Muscle of arm (tissue), 1 donor: ENCODE measurements at regions not wholly inside any gene's neighbourhood (a gene's known extent, or its start where the extent isn't known, plus 50 kb on each side); places are given as distances from the start of the nearest gene placed in this dataset.
"Not testable (repeated sequence)": the region's sequence is repeated elsewhere in the genome, so short reads cannot be mapped to it uniquely, and the experiment has no call there.

Experiments used
- DNase-seq: peaks from one replicate; pipeline ENCODE4 v3.0.0-alpha.2; 2013

DNA sequence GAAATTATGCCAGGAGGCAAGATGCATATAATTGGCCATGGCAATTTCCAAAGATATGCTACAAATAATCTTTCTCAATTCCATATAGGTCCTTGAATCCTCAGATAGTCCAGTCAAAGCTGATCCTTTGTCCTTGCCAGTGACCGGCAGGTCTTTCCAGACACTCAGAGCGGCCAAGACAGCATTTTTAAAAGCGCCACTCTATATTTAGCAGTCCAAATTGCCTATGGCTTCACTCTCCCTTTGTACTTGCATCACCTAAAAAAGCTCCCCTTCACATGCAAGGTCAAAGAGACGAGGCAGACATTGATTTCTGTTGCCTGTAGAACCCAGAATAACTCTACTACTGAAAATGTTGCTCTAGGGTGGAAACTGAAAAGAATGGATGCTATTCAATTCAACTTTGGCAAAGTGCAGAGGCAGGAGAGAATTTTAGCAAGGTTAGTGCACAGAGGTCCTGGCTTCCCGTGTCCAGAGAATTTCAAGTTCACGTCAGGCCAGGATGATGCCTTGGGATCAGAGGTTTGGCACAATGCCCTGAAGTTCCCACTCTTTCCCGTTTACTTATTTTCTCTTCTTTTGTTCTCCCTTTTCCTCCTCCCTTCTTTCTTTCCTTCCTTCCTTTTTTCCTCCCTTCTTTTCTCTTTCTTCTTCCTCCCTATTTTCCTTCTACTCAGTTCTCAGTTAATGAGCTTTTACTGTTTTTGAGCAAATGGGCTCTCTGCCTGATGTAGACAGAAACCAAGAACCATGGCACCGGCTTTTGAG is 108.5 kb downstream of the KCNK1 start:
- DNase-seq, result no peak

GRCh38 chr1:233723387-233723786 is 109.5 kb downstream of the KCNK1 start:
- no peak for DNase-seq

DNA sequence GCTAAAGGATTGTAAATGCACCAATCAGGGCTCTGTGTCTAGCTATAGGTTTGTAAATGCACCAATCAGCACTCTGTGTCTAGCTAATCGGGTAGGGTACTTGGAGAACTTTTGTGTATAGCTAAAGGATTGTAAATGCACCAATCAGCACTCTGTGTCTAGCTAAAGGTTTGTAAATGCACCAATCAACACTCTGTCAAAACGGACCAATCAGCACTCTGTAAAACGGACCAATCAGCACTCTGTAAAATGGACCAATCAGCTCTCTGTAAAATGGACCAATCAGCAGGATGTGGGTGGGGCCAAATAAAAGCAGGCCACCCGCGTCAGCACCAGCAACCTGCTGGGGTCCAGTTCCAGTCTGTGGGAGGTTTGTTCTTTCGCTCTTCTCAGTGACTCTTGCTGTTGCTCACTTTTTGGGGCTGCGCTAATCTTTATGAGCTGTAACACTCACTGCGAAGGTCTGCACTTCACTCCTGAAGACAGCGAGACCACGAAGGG is 110.3 kb downstream of the KCNK1 start:
- DNase-seq, result not testable (repeated sequence)

DNA sequence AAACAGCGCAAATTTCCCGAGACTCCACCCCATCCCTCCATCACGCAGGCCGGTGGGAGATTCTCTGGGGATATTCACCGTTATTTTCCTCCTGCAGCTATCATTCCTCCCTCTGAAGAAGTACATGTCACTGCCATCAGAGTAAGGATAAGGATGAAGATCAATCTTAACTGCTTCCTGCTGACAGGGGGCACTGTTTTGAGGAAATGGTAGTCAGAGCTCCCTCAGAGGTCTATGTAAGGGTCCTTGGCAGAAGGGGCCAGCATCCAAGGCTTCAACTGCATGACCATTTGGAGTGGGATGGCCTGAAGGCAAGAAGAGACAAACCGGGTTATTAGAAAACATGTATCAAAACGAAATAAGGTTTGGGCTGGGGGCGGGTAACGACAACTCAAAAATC is 111.5 kb downstream of the KCNK1 start:
- no peak for DNase-seq

DNA sequence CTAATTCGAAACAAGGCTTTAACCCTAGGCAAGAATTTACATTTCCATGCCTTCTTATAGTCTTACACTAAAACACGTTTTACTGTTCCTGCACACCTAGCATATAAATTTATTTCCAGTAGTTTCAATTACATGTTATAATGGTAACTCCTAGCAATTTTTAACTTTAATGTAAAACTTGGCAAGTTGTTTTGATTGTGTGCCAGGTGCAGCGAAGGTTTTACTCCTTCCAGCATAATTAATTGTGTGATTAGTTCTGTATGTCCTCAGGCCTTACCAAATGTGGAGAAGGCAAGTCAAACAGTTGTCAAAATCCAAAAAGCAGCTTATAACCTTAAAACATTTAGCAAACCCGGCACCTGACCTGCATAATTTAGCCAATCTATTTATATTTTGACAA is 114.8 kb downstream of the KCNK1 start:
- DNase-seq, result no peak

DNA sequence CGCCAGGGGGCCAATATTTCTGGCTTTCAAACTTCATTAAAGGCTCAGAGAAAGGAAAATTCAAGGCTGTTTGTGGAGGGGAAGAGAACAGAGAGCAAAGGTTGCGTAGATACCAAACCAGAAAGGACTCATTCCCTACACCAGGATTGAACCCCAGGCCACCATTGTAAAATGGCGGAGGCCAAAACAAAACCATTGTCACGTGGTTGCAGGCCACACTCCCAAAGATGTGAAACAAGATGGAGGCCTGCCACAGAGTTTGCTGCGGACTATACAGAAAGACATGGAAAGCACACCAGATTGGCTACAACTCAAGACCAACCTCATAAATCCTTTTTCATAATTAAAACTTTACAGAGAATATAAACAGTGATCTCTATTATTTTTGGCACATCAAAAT is 116.5 kb downstream of the KCNK1 start:
- no peak for DNase-seq

GRCh38 chr1:233730809-233731208 is 116.9 kb downstream of the KCNK1 start:
- no peak for DNase-seq

DNA sequence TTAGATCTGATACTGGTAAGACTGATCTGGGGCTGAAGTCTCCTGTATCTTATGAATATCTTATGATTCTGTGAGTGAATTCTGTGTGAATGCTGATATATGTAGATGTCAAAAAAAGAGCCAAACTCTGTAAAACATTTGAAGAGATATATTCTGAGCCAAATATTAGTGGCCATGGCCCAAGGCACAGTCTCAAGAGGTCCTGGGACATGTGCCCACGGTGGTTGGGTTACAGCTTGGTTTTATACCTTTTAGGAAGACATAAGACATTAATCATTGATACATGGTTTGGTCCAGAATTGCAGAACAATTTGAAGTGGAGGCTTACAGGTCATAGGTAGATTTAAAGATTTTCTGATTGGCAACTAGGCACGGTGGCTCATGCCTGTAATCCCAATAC is 118.3 kb downstream of the KCNK1 start:
- DNase-seq, result no peak

- DNase-seq, result no peak
These were observed 120.5 kb downstream of the KCNK1 start for GRCh38 chr1:233734456-233734855.

GRCh38 chr1:233735331-233735730 is 121.4 kb downstream of the KCNK1 start:
- DNase-seq, result no peak

DNA sequence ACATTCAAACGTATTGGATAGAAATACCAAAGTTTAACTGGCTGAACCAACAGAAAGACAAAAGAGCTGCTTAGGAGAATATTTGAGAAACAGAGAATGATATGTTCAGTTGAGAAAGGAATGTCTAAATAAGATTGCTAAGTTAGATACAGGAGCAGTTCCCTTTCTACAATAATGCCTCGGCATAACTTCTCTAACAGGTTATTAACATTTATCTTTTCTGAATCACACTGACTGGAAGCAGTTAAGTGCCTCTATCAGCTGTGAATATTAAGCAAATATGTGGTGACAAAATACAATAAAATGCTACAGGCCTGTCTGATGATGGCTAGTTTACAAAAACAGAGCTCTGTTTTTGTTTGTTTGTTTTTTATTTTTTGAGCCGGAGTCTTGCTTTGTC is 121.9 kb downstream of the KCNK1 start:
- no peak for DNase-seq

GRCh38 chr1:233737341-233737740 is 123.4 kb downstream of the KCNK1 start:
- DNase-seq, result no peak

DNA sequence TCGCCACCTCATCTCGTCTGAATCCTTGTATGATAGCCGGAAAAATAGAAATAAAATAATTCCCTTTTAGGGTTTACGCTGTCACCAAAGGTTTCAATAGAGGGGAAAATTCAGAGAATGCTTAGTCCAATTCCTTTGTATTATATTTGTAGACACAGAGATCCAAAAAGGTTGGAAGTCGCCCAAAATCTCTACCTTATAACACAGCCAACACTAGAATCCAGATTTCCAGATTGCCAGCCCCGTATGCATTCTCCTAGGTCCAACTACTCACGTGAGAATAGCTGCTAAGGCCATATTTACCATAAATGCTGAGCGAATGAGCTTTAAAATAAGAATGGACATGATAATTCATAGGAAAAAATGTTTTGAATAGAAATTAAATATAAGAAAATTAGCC is 124.5 kb downstream of the KCNK1 start:
- DNase-seq, result peak; percentile 2

DNA sequence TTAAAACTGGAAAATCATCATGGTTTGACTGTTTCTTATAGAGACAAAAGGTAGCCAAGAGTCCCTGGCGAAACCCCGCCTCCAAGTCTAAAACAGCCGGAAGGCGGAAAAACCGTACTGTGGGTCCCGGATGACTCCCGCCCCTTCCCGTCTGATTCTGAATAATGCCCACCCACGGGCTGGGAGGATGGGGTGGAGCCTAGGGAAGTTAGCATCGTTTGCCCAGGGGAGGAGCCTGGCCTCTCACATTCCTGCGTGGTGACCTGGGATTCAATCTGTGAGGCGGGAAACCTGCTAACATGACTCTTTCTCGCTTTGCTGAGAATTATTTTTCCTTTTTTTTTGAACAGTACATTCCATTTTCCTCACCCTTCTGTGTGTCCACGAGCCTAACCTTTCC is 124.9 kb downstream of the KCNK1 start:
- peak; percentile 4 for DNase-seq

DNA sequence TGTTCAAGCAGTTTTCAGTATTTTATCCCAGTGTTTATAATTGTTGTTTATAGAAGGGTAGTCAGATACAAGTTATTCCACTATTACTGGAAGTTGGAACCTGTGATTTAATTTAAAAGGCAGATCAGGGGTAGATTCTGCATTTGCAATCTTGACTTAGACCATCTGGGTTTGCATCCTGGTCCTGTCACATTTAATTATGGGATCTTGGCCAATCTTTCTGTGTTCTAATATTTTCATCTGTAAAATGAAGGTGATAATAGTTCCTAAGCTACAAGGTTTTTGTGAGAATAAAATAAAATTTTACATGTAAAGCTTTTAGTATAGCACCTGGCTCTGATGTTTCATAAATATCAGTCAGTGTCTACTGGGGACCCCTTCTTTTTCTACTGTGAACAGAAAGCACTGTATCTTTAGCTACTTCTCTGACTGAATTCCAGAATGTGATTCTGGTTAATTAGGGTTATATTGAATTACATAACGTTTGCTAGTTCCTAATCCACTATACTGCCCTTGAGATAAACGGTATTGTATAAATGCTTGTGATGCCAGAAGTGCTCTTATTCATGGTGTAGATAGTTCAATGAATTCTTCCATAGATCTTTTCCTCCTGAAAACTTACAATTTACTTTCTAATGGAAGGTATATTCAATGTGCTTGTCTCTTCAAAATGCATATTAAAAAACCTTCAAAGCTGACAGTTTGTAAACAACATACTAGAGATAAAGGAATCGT is 131.0 kb downstream of the KCNK1 start:
- no peak for DNase-seq

- DNase-seq, result no peak
These were observed 136.2 kb downstream of the KCNK1 start for GRCh38 chr1:233750139-233750538.

GRCh38 chr1:233759665-233760064 is 144.8 kb upstream of the SLC35F3 start:
- DNase-seq, result no peak

DNA sequence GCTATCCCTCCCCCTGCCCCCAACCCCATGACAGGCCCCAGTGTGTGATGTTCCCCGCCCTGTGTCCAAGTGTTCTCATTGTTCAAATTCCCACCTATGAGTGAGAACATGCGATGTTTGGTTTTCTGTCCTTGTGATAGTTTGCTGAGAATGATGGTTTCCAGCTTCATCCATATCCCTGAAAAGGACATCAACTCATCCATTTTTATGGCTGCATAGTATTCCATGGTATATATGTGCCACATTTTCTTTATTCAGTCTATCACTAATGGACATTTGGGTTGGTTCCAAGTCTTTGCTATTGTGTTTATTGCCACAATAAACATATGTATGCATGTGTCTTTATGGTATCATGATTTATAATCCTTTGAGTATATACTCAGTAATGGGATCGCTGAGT is 140.2 kb upstream of the SLC35F3 start:
- not testable (repeated sequence) for DNase-seq

GRCh38 chr1:233777566-233777965 is 126.9 kb upstream of the SLC35F3 start:
- DNase-seq, result no peak

DNA sequence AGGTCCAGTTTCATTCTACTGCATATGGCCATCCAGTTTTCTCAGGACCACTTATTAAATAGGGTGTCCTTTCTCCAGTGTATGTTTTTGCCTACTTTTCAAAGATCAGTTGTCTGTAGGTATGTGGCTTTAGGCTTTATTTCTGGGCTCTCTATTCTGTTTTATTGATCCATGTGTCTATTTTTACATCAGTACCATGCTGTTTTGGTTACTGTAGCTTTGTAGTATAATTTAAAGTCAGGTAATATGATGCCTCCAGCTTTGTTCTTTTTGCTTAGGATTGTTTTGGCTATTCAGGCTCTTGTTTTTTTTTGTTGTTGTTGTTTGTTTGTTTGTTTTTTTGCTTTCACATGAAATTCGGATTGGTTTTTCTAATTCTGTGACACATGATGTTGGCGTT is 124.4 kb upstream of the SLC35F3 start:
- DNase-seq, result no peak

DNA sequence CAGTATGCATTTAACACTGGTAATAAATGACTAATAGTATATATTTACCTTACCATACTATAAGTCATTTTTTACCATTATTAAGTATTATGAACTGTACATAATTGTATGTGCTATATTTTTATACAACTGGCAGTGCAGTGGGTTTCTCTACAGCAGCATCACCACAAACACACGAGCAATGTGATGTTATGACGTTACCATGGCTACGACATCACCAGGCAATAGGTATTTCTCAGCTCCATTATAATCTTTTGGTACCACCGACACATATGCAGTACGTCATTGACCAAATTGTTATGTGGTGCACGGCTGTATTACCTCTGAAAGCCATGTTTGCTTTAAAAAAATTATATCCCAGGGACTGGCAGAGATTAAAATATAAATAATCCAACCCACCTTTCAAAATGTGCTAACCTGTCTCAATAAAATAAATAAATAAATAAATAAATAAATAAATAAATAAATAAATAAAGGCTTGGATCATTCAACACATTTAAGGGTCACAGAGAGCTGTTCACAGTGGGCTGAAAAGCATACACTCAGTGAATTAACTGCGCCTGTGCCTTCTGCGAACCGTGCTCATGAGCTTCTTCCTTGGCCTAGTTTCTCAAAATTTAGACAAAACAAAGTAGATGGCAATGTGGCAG is 121.4 kb upstream of the SLC35F3 start:
- DNase-seq, result no peak

- DNase-seq, result no peak
These were observed 116.9 kb upstream of the SLC35F3 start for GRCh38 chr1:233787599-233787998.

GRCh38 chr1:233788687-233789086 is 115.8 kb upstream of the SLC35F3 start:
- no peak for DNase-seq
